Renal cortical epithelial cell (primary cell): ENCODE measurements at regions not wholly inside any gene's neighbourhood (a gene's known extent, or its start where the extent isn't known, plus 50 kb on each side); places are given as distances from the start of the nearest gene placed in this dataset.
A peak's percentile ranks its signal among the peaks of the same experiment; 100 is the strongest.

ENCODE experiments used
- DNase-seq: peaks from one replicate; pipeline ENCODE4 v3.0.0-alpha.2; 2011; ENCODE audit warnings: low read depth

DNA sequence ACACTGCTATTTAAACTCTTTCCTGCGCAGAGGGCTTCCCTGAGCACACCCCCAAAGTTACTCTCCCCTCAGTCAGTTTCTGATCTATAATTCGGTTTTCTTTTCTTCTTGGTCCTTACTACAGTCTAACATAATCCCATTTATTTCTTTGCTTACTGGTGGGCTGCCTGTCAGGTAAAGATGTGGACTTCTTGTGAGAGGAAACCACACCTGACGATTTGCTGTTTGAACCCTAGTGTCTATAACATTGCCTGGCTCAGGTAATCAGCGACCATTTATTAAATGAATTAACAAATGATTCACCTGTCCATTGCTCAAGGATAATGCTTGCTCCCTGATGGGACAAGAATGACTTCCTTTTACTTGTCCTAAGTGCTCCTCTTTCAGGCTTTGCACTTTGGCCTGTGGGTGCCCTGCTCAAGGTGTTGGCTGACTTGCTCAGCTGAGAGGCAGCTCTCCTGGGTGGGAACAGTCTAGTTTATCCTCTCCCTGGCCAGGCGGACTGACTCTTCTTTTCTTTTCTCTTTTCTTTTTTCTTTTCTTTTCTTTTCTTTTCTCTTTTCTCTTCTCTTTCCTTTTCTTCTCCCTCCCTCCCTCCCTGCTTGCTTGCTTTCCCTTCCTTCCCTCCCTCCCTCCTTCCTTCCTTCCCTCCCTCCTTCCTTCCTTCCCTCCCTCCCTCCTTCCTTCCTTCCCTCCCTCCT is 233.1 kb downstream of the BCAS1 start:
- DNase-seq = no peak

GRCh38 chr20:53834749-53835148 is 235.6 kb downstream of the BCAS1 start:
- no peak for DNase-seq

GRCh38 chr20:53834062-53834442 is 236.3 kb downstream of the BCAS1 start:
- DNase-seq = no peak

DNA sequence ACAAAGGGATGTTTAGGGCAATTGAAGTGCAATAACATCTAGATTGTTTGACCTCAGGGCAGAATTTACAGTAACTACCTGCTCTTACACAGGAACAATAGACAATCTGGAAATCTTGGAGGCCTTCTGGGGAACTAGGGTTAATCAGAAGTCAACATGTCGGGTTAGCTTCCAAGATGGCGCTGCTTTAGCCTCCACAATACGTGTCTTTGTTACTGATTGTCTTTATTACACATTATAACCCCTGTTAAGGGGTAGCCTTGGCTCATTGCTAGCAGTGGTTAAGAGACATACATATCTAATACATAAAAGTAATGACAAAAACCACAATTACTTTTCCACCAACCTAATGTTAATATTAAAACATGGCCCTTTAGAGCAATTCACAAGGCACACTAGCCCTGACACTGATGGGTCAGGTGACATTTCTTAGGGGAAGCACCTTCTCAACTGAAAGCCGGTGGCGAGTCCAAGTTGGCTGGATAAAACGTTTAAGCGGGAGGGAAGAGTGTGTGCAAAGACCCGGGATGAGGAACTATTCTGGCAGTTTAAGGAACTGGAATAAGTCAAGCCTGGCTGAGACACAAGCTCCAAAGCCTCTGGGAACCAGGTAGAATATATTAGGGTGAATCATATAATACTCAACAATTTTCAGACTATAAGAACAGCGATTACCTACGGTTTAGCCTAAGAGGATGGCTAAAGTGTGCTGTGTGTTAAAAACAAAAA is 236.9 kb downstream of the BCAS1 start:
- no peak for DNase-seq

- DNase-seq = no peak
Observed at GRCh38 chr20:53832499-53832898, 237.9 kb downstream of the BCAS1 start.

GRCh38 chr20:53831812-53832211 is 238.2 kb upstream of the ZNF217 start:
- no peak for DNase-seq

DNA sequence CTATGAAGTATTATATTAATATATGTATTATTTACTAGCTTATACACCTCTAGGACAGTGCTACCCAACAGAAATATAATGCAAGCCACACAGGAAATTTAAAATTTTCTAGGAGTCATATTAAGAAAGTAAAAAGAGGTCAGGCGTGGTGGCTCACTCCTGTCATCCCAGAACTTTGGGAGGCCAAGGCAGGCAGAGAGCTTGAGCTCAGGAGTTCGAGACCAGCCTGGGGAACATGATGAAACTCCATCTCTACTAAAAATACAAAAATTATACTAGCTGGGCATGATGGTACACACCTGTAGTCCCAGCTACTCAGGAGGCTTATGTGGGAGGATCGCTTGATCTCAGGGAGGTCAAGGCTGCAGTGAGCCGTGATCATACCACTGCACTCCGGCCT is 237.6 kb upstream of the ZNF217 start:
- DNase-seq = no peak

DNA sequence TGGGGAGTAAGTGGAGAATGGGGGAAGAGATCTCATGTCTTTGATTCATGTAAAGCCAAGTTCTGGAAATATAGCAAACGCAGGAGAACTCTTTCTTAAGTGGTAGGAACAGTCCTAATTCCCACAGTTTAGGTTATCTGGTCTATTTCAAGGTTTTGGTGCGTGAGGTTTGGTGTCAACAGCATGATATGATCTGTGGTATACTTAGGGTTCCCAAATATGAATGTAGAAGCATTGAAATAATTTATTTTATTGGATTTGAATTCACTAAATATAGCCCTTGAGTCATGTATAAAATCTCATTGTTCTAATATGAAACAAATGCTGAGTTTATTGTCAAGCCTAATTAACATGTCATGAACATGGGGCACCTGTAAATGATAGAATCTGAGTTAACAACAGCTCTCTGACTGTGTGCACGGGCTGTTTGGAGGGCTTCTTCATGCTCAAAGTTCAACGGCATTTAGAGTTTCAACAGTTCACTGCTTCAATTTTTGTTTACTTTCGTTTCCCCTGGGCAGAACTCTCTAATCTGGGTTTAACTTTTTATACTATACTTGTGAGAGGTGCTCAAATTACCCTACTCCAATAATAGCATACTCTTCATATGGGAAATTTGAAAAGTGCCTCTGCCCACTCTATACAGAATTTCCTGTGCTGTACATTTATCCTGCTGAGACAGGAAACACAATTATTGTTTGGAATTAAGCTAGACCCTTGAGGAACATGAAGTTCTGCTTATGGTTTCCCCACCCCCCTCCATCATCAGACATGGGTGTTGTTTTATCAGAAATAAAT is 236.3 kb upstream of the ZNF217 start:
- peak; percentile 75 for DNase-seq

- DNase-seq = peak; percentile 99
Observed at GRCh38 chr20:53829255-53829723, 235.7 kb upstream of the ZNF217 start.

DNA sequence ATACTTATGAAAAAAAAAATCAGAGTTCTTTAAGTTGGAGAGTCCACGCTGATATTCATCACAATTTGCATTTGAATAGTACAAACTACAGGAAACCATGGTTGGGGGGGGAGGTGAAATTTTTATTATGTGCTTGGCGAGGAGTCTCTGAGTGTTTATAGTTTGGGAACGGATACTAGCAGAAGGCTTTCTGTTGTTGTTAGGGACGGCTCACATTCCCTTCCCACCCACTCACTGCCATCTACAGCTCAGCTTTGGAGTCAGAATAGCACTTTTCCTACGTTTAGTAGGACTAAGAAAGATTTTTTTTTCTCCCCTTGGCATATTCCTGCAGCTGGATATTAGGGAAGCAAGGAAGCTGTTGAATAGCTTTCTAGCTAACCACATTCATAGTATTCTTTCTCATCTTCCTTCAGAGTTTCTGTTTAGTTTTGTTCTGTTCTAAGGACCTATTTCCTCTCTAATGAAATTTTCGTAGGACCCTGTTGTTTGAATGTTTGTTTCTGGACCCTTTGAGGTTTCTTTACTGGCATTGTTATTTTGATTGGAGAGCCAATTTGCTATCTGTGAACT is 235.1 kb upstream of the ZNF217 start:
- DNase-seq = peak; percentile 91

GRCh38 chr20:53828088-53828681 is 234.5 kb upstream of the ZNF217 start:
- peak; percentile 97 for DNase-seq

- no peak for DNase-seq
Observed at GRCh38 chr20:53827292-53828087, 233.9 kb upstream of the ZNF217 start.

DNA sequence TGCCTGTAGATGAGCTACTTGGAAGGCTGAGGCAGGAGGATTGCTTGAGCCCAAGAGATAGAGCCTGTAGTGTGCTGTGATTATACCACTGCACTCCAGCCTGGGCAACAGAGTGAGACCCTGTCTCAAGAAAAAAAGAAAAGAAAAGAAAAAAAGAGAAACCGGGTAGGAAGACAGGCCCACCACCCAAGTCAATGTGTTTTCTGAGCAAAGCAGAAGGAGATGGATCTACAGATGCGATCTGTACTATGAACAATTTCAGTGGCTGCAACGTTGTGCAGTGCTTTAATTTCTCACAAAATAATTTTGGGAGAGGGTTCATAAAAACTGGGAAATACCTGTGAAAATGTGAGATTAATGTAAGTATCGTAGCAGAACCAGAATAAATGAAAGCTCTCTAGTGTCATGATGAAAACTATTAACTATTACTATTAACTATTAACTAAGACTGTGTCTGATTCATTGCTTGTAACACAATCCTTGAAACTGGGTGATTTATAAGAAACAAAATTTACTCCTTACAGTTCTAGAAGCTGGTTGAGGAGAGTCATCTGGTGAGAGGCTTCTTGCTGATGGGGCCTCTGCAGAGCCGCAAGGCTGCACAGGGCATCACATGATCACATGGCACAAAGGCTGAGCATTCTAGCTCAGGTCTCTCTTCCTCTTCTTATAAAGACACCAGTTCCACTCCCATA is 233.1 kb upstream of the ZNF217 start:
- DNase-seq = peak; percentile 98

GRCh38 chr20:53826090-53826489 is 232.5 kb upstream of the ZNF217 start:
- no peak for DNase-seq

DNA sequence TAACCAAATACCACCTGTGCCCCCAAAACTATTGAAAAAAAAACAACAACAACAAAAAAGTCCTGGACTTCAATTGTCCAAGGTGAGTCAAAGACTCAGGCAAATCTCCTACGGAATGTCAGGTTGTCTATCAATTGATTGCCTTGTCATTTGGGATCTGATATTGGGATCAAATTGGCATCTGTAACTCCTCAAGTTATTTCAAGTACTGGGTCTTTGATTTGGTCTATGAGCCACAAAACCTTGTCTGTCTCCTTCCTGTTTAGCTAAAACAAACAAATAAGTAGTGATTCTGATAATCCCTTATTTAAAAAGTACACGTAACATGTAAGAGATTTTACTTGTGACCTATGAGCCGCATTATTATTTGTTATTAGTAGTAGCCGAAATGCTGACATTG is 231.6 kb upstream of the ZNF217 start:
- DNase-seq = no peak

DNA sequence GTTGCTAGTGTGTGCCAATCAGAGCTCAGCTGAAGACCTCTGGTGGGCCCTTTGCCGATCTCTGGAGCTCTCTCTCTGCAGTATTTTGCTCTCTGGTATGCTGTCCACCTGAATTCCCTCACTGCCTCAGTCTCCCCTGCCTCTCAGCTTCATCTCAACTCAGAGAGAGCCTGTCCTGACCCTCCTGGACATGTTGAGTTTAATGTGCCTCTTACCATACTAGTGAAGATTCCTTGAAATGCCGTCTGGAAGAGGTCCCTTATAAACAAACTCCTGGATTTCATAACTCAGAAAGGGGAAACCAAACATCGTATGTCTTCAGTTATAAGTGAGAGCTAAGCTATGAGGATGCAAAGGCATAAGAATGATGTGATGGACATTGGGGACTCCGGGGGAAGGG is 231.1 kb upstream of the ZNF217 start:
- no peak for DNase-seq

- DNase-seq = no peak
Observed at GRCh38 chr20:53823121-53823764, 229.6 kb upstream of the ZNF217 start.

GRCh38 chr20:53822534-53822933 is 228.9 kb upstream of the ZNF217 start:
- no peak for DNase-seq

DNA sequence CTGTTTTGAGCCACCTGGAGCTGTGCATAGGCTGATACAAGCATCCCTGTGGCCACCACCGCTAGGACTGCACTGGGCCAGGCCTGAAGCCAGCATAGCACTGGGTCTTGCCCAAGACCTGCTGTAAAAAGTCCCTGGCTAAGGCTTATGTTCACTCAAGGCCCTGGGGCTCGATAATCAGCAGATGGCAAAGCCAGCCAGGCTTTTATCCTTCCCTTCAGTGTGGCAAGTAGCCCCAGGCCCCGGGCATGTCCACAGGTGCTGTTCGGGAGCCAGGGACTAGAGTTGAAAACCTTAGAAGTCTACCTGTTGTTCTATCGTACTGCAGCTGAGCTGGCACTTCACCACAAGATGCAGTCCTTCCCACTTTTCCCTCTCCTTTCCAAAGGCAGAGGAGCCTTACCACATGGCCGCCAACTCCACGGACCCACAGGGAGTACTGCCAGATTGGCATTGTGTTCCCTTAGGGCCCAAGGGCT is 226.4 kb upstream of the ZNF217 start:
- no peak for DNase-seq
